Pancreas (tissue), 10 donors: ENCODE measurements at regions not wholly inside any gene's neighbourhood (a gene's known extent, or its start where the extent isn't known, plus 50 kb on each side); places are given as distances from the start of the nearest gene placed in this dataset.

Experiments
- ATAC-seq, 4 donors: fragments of 200-7000 bp; cut with Tn5 transposase; one replicate each; pipeline versions ENCODE4 v1.8.0 to v1.9.1; 2020; ENCODE audit warnings: mild to moderate bottlenecking in 4 of 4, moderate library complexity in 4 of 4
- DNase-seq, 6 donors: peaks; one replicate each; pipeline ENCODE4 v3.0.0-alpha.2; 2020
- FAIRE-seq: peaks from 2 replicates; lab custom pipeline; 2012; peaks lifted over from hg19 to GRCh38; lab: Jason Lieb, UNC
- H3K27ac ChIP-seq, 4 donors: fragments of 200-600 bp; sonication (generic); 1 replicate in 3 of 4; 2 replicates in 1 of 4; pipeline versions ENCODE4 v1.5.0 to v1.8.0; 2020
- H3K27me3 ChIP-seq, 4 donors: fragments of 200-600 bp; one replicate each; pipeline ENCODE4 v1.8.0; 2021
- H3K36me3 ChIP-seq, 3 donors: fragments of 200-600 bp; sonication (generic) in 1 of 3; one replicate each; pipeline versions ENCODE4 v1.5.0 to v1.8.0; 2020 to 2021
- H3K4me1 ChIP-seq, 3 donors: fragments of 200-600 bp; one replicate each; pipeline ENCODE4 v1.8.0; 2021
- H3K4me3 ChIP-seq, 4 donors: fragments of 200-600 bp; sonication (generic) in 2 of 4; one replicate each; pipeline versions ENCODE4 v1.5.0 to v1.8.0; 2020 to 2021
- H3K9me3 ChIP-seq, 4 donors: fragments of 200-600 bp; one replicate each; pipeline ENCODE4 v1.8.0; 2021
- WGBS, 2 donors: extraction: QIAGEN DNeasy Blood & Tissue Kit; methylation state at CpG; one replicate each; pipeline ENCODE4 v1.1.7; 2013; 5-methylcytosine and 5-hydroxymethylcytosine counted together
- intact Hi-C, 3 donors: fragments of 100-400 bp; cut with DNase I; formaldehyde crosslinking; loops; one replicate each; pipeline versions ENCODE4 v1.11.1 to v1.14.2; 2022
- TF ChIP-seq, protein P1 (sequence below), 4 donors: fragments of 200-600 bp; sonication (generic) in 3 of 4; IDR thresholded peaks; one replicate each; pipeline versions ENCODE4 v1.5.0 to v1.8.0; 2021; ENCODE audit warnings: antibody characterized with exemption in 4 of 4
- donor health status: healthy with polysubstance abuse.
- donor health status: DM: no; HTN: no; CAD: no; lungs with moderate emphysema.
- donor health status: DM: no; HTN: no; CAD: no.
- donor health status: control.
- donor health status: control.
- donor health status: Bipolar disorder and iron deficiency.
- donor health status: DM: yes; HTN: yes; CAD: no.
- donor health status: DM: no; HTN: no; CAD: no.
- donor health status: DM: no; HTN: no; CAD: no.
- donor health status: DM: yes; HTN: yes; CAD: no.

DNA sequence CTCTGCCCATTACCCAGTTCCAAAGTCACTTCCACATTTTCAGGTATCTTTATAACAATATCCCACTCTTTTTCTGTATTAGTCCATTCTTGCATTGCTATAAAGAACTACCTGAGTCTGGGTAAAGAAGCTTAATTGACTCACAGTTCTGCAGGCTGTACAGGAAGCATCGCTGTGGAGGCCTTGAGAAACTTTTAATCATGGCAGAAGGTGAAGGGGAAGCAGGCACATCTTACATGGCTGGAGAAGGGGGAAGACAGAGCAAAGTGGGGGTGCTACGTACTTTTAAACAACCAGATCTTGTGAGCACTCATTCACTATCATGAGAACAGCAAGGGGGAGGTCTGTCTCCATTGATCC, 85.4 kb upstream of the MAP4K3 start:
- Histone ChIP-seq H3K27me3 (no peaks in the 10 kb centered on the region), H3K27ac (no peak overlapping the region), H3K36me3 (no peaks in the 10 kb centered on the region), H3K4me1 (peaks cover 0 to 6% (median 0%) of the 10 kb centered on the region in 3 donors), H3K9me3 (no peaks in the 10 kb centered on the region), H3K4me3 (no peak overlapping the region)
- WGBS, 2 donors, result 94 to 95% methylated on average over 2 of the region's 2 CpGs
- FAIRE-seq (no peak), DNase-seq (no peak), ATAC-seq (no peak)
- TF ChIP-seq, protein P1, sequence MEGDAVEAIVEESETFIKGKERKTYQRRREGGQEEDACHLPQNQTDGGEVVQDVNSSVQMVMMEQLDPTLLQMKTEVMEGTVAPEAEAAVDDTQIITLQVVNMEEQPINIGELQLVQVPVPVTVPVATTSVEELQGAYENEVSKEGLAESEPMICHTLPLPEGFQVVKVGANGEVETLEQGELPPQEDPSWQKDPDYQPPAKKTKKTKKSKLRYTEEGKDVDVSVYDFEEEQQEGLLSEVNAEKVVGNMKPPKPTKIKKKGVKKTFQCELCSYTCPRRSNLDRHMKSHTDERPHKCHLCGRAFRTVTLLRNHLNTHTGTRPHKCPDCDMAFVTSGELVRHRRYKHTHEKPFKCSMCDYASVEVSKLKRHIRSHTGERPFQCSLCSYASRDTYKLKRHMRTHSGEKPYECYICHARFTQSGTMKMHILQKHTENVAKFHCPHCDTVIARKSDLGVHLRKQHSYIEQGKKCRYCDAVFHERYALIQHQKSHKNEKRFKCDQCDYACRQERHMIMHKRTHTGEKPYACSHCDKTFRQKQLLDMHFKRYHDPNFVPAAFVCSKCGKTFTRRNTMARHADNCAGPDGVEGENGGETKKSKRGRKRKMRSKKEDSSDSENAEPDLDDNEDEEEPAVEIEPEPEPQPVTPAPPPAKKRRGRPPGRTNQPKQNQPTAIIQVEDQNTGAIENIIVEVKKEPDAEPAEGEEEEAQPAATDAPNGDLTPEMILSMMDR (IDR thresholded peaks at IDR 0.05), result no peak
- intact Hi-C loops, result no loop called here

DNA sequence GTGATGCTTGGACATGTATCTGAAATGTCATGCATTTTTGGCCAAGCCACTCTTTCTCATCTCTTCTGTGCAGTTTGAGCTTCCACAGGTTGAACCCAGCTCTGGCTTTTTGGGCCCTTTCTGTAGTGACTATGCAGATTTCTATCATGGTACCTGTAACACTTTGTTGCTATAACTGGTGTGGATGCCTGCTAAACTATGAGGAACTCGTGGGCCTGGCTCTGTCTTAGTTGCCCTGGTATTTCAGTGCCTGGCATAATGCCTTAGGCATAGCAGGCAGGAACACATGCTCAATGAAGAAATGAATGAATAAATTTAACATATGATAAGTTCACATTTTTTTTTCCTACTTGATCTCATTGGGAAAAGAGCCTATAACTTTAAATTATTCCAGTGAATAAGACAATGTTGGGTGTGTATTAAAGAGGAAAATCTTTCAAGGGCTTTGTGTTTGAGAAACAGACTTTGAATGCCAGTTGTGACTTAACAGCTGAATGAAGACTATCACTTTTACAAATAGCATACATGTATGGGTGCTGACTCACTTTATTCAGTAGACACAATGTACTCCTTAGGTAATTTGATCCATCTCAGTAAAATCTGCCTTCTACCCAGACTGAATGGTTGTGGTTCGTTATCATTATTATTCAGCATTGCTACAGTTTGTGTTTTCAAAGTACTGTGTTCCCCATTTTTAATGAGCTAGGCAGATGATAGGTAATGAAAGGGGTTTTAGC, 86.4 kb upstream of the MAP4K3 start:
- ATAC-seq (peak in 2 of 4 donors; percentile 39 to 49), DNase-seq (no peak), FAIRE-seq (no peak)
- Histone ChIP-seq H3K27ac (no peak overlapping the region), H3K4me1 (no peaks in the 10 kb centered on the region), H3K9me3 (no peaks in the 10 kb centered on the region), H3K36me3 (no peaks in the 10 kb centered on the region), H3K27me3 (no peaks in the 10 kb centered on the region), H3K4me3 (no peak overlapping the region)
- WGBS, 2 donors, result 87 to 94% methylated on average over 2 of the region's 2 CpGs
- TF ChIP-seq, protein P1 (IDR thresholded peaks at IDR 0.05), result no peak
- intact Hi-C loops, result no loop called here

DNA sequence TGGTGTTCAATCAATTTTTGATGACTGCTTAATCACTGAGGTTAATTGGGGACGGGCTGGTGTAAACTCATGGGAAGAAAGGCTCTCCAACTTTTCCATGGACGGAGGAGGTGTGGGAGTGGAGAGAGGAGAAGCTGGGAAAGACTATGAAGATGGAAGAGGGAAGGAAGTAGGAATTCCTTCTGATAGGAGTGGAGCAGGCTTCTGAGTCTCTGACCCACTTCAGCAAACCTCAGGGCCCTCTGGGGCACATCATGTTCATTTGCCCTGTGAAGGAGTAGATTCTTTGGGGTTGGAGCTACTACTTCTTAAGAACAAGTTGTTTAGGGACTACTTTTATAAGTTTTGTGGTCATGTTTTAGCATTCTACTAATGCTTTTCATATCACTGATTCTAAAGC, 87.0 kb upstream of the MAP4K3 start:
- Histone ChIP-seq H3K27me3 (no peaks in the 10 kb centered on the region), H3K9me3 (no peaks in the 10 kb centered on the region), H3K27ac (no peak overlapping the region), H3K4me3 (no peak overlapping the region), H3K4me1 (no peaks in the 10 kb centered on the region), H3K36me3 (no peaks in the 10 kb centered on the region)
- intact Hi-C loops, result no loop called here
- 95 to 100% methylated on average over 2 of the region's 2 CpGs for WGBS, 2 donors
- ATAC-seq, result no peak
- no peak for DNase-seq
- TF ChIP-seq, protein P1 (IDR thresholded peaks at IDR 0.05), result no peak
- FAIRE-seq, result no peak

DNA sequence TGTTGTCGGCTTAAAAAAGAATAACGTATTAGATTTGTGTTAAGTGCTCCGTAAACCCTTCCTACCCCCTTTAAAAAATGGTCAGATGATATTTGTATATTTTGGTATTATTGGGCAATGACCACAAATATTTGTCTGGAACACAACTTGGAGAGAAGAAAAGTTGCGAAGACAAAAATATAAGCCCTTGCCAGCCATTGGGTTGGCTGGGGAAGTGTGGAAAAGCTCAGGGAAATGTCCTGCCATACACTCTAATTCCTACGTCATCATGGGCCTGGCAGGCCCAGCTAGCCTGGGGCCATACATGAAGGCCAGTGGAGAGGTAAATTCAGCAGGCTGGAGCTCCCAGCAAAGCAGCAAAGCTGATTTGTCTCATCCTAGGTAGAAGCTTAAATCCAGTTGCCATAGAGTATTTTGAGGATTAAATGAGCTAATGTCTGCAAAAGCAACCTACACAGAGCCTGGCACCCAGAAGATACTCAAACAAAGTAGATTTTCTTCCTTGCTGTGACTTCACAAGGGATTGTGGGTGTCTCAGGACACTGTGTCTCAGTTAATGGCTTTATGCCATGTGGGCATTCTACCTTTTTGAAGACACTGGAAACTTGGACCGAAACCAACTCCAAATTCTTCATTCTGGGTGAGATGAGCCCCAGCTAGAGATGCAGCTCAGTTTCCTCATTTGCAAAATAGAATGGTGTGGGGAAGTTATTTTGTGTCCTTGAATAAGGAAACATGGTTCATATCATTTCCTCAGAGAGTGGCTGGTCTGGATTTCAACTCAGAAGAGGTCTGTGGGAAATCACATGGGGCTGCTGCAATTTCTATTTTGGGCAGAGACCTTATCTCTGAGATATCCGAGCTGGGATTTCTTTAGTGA, 87.9 kb upstream of the MAP4K3 start:
- no peak for FAIRE-seq
- TF ChIP-seq, protein P1 (IDR thresholded peaks at IDR 0.05), result no peak

More for the DNA sequence above, 87.9 kb upstream of the MAP4K3 start:
- H3K27ac ChIP-seq, result no peak overlapping the region
- intact Hi-C loops, result no loop called here
- H3K4me3 ChIP-seq, result no peak overlapping the region
- H3K4me1 ChIP-seq, result no peaks in the 10 kb centered on the region
- no peak for DNase-seq
- ATAC-seq, result peak in 1 of 4 donors; percentile 56
- no peaks in the 10 kb centered on the region for H3K9me3 ChIP-seq
- no peaks in the 10 kb centered on the region for H3K36me3 ChIP-seq
- H3K27me3 ChIP-seq, result no peaks in the 10 kb centered on the region
- WGBS, 2 donors, result 78 to 81% methylated on average over 7 of the region's 7 CpGs
